Trophoblast cell (in vitro differentiated cells and primary cell): ENCODE measurements at regions not wholly inside any gene's neighbourhood (a gene's known extent, or its start where the extent isn't known, plus 50 kb on each side); places are given as distances from the start of the nearest gene placed in this dataset.
A peak's percentile ranks its signal among the peaks of the same experiment; 100 is the strongest.

Experiments used
- DNase-seq, 2 donors: peaks; one replicate each; pipeline ENCODE4 v3.0.0-alpha.2; 2016
- H2AFZ ChIP-seq: 2 replicates; pipeline ENCODE4 v1.6.1; 2013; ENCODE audit warnings: low read length, moderate library complexity, mild to moderate bottlenecking; ENCODE audit not compliant: insufficient read depth, poor library complexity
- H2AK5ac ChIP-seq: 2 replicates; pipeline ENCODE4 v1.6.1; 2013; ENCODE audit warnings: mild to moderate bottlenecking, low read length
- H2BK120ac ChIP-seq: 2 replicates; pipeline ENCODE4 v1.6.1; 2013; ENCODE audit warnings: low read length, mild to moderate bottlenecking, moderate library complexity; ENCODE audit not compliant: insufficient read depth, poor library complexity
- H2BK12ac ChIP-seq: 2 replicates; pipeline ENCODE4 v1.6.1; 2013; ENCODE audit warnings: mild to moderate bottlenecking, low read length, moderate library complexity
- H2BK5ac ChIP-seq: 2 replicates; pipeline ENCODE4 v1.6.1; 2013; ENCODE audit warnings: low read length, low read depth, moderate library complexity, mild to moderate bottlenecking; ENCODE audit not compliant: poor library complexity
- H3K14ac ChIP-seq: 2 replicates; pipeline ENCODE4 v1.6.1; 2013; ENCODE audit warnings: mild to moderate bottlenecking, low read length
- H3K18ac ChIP-seq: 2 replicates; pipeline ENCODE4 v1.6.1; 2013; ENCODE audit warnings: mild to moderate bottlenecking, low read length
- H3K23ac ChIP-seq: 2 replicates; pipeline ENCODE4 v1.6.1; 2013; ENCODE audit warnings: low read length
- H3K27ac ChIP-seq: 2 replicates; pipeline ENCODE4 v1.5.1; 2013; ENCODE audit warnings: low read depth, mild to moderate bottlenecking, inconsistent platforms, low read length, moderate library complexity
- H3K27me3 ChIP-seq: 2 replicates; pipeline ENCODE4 v1.6.1; 2013; ENCODE audit warnings: inconsistent platforms, mild to moderate bottlenecking, low read length, moderate library complexity; ENCODE audit not compliant: insufficient read depth
- H3K36me3 ChIP-seq, 2 experiments: 1 replicate in 1 of 2; 2 replicates in 1 of 2; pipeline ENCODE4 v1.6.1; 2013; ENCODE audit warnings: low read length in 2 of 2, mild to moderate bottlenecking in 2 of 2, moderate library complexity in 1 of 2; ENCODE audit not compliant: insufficient read depth in 2 of 2, control insufficient read depth in 1 of 2
- H3K4ac ChIP-seq: 2 replicates; pipeline ENCODE4 v1.6.1; 2013; ENCODE audit warnings: low read depth, mild to moderate bottlenecking, low read length, moderate library complexity
- H3K4me1 ChIP-seq, 2 experiments: 1 replicate in 1 of 2; 2 replicates in 1 of 2; pipeline ENCODE4 v1.6.1; 2013; ENCODE audit warnings: low read length in 2 of 2, mild to moderate bottlenecking in 2 of 2, moderate library complexity in 1 of 2; ENCODE audit not compliant: insufficient read depth in 2 of 2, control insufficient read depth in 1 of 2
- H3K4me2 ChIP-seq: 2 replicates; pipeline ENCODE4 v1.6.1; 2013; ENCODE audit warnings: inconsistent platforms, mild to moderate bottlenecking, low read length, moderate library complexity
- H3K4me3 ChIP-seq: 2 replicates; pipeline ENCODE4 v1.5.1; 2013; ENCODE audit warnings: mild to moderate bottlenecking, low read depth, low read length, inconsistent platforms
- H3K79me1 ChIP-seq: one replicate; pipeline ENCODE4 v1.6.1; 2013; ENCODE audit warnings: low read length
- H3K79me2 ChIP-seq: 2 replicates; pipeline ENCODE4 v1.6.1; 2013; ENCODE audit warnings: low read length, mild to moderate bottlenecking; ENCODE audit not compliant: control insufficient read depth, insufficient read depth, poor library complexity
- H3K9ac ChIP-seq: 2 replicates; pipeline ENCODE4 v1.6.1; 2013; ENCODE audit warnings: mild to moderate bottlenecking, low read length
- H3K9me3 ChIP-seq: 2 replicates; pipeline ENCODE4 v1.6.1; 2013; ENCODE audit warnings: low read depth, mild to moderate bottlenecking, control low read depth, inconsistent platforms, low read length; ENCODE audit not compliant: insufficient read depth
- H4K12ac ChIP-seq: 2 replicates; pipeline ENCODE4 v1.6.1; 2013; ENCODE audit warnings: low read depth, mild to moderate bottlenecking, low read length, moderate library complexity
- H4K8ac ChIP-seq: 2 replicates; pipeline ENCODE4 v1.6.1; 2013; ENCODE audit warnings: low read depth, mild to moderate bottlenecking, low read length, moderate library complexity
- H4K91ac ChIP-seq: one replicate; pipeline ENCODE4 v1.6.1; 2013; ENCODE audit warnings: low read depth, mild to moderate bottlenecking, low read length, moderate library complexity
- WGBS: extraction: QIAGEN DNeasy Blood & Tissue Kit; methylation state at CpG from one replicate; pipeline ENCODE4 v1.1.7; 2013; ENCODE audit warnings: missing lambda C conversion rate; ENCODE audit not compliant: insufficient read length, insufficient coverage; ENCODE audit errors: extremely low coverage; 5-methylcytosine and 5-hydroxymethylcytosine counted together

- Histone ChIP-seq H3K36me3 (no peaks in the 10 kb centered on the region), H3K23ac (no peak overlapping the region), H2BK5ac (no peak overlapping the region), H2BK120ac (no peak overlapping the region), H3K9ac (no peak overlapping the region), H4K8ac (no peak overlapping the region), H3K14ac (no peak overlapping the region), H3K4me2 (no peak overlapping the region), H3K9me3 (peaks cover 1% of the 10 kb centered on the region), H3K4me1 (peaks cover 2 to 3% of the 10 kb centered on the region in 2 experiments), H3K27me3 (no peaks in the 10 kb centered on the region), H2AK5ac (no peak overlapping the region), H3K4ac (no peak overlapping the region), H4K91ac (no peak overlapping the region), H2BK12ac (peak overlapping the region; percentile 62), H2AFZ (no peak overlapping the region), H3K27ac (no peak overlapping the region), H3K4me3 (no peak overlapping the region), H4K12ac (no peak overlapping the region), H3K79me1 (no peaks in the 10 kb centered on the region), H3K18ac (no peak overlapping the region), H3K79me2 (no peaks in the 10 kb centered on the region)
- WGBS = no CpG with 5 or more reads among the region's 6 CpGs
- DNase-seq = no peak
Observed at GRCh38 chr9:90948156-90948555, 146.5 kb downstream of the SYK start.

GRCh38 chr9:90950600-90950999 is 149.0 kb downstream of the SYK start:
- H3K9ac ChIP-seq = no peak overlapping the region
- no peak overlapping the region for H3K4me3 ChIP-seq
- no peaks in the 10 kb centered on the region for H3K79me2 ChIP-seq
- no peak overlapping the region for H3K27ac ChIP-seq
- H4K12ac ChIP-seq = no peak overlapping the region
- no peak overlapping the region for H3K18ac ChIP-seq
- H3K9me3 ChIP-seq = peaks cover 1% of the 10 kb centered on the region
- H2BK120ac ChIP-seq = no peak overlapping the region
- H3K23ac ChIP-seq = no peak overlapping the region
- H3K27me3 ChIP-seq = no peaks in the 10 kb centered on the region
- H3K14ac ChIP-seq = no peak overlapping the region
- H3K4me2 ChIP-seq = no peak overlapping the region
- H4K91ac ChIP-seq = no peak overlapping the region
- no CpG with 5 or more reads among the region's 3 CpGs for WGBS
- H3K79me1 ChIP-seq = no peaks in the 10 kb centered on the region
- H4K8ac ChIP-seq = no peak overlapping the region
- peaks cover 2 to 3% of the 10 kb centered on the region in 2 experiments for H3K4me1 ChIP-seq
- DNase-seq = no peak
- H3K4ac ChIP-seq = no peak overlapping the region
- no peak overlapping the region for H2AFZ ChIP-seq
- no peak overlapping the region for H2BK5ac ChIP-seq
- no peaks in the 10 kb centered on the region for H3K36me3 ChIP-seq
- no peak overlapping the region for H2AK5ac ChIP-seq
- no peak overlapping the region for H2BK12ac ChIP-seq

- Histone ChIP-seq H3K4me1 (peaks cover 0 to 3% of the 10 kb centered on the region in 2 experiments), H3K36me3 (no peaks in the 10 kb centered on the region), H3K14ac (no peak overlapping the region), H4K8ac (no peak overlapping the region), H3K79me2 (no peaks in the 10 kb centered on the region), H3K4ac (no peak overlapping the region), H4K91ac (no peak overlapping the region), H4K12ac (no peak overlapping the region), H3K23ac (no peak overlapping the region), H3K27ac (no peak overlapping the region), H2BK120ac (no peak overlapping the region), H3K4me2 (no peak overlapping the region), H3K9me3 (peaks cover 1% of the 10 kb centered on the region), H3K18ac (no peak overlapping the region), H3K27me3 (no peaks in the 10 kb centered on the region), H3K79me1 (no peaks in the 10 kb centered on the region), H2BK12ac (no peak overlapping the region), H2AK5ac (no peak overlapping the region), H3K9ac (no peak overlapping the region), H3K4me3 (no peak overlapping the region), H2AFZ (no peak overlapping the region), H2BK5ac (no peak overlapping the region)
- no CpG with 5 or more reads among the region's 3 CpGs for WGBS
- no peak for DNase-seq
Observed at GRCh38 chr9:90953200-90953599, 151.6 kb downstream of the SYK start.

- H3K4ac ChIP-seq = no peak overlapping the region
- H3K9me3 ChIP-seq = peaks cover 1% of the 10 kb centered on the region
- no peaks in the 10 kb centered on the region for H3K36me3 ChIP-seq
Observed at GRCh38 chr9:90953805-90954204, 152.2 kb downstream of the SYK start.

More at GRCh38 chr9:90953805-90954204, 152.2 kb downstream of the SYK start:
- Histone ChIP-seq H3K79me1 (no peaks in the 10 kb centered on the region), H3K4me2 (no peak overlapping the region), H2BK5ac (no peak overlapping the region), H3K4me3 (no peak overlapping the region), H3K23ac (no peak overlapping the region), H2BK12ac (no peak overlapping the region), H3K4me1 (peaks cover 0 to 3% of the 10 kb centered on the region in 2 experiments), H3K18ac (no peak overlapping the region), H3K14ac (no peak overlapping the region), H3K79me2 (no peaks in the 10 kb centered on the region), H4K8ac (no peak overlapping the region), H3K27me3 (no peaks in the 10 kb centered on the region), H3K9ac (no peak overlapping the region), H3K27ac (no peak overlapping the region), H4K12ac (no peak overlapping the region), H2AK5ac (no peak overlapping the region), H2BK120ac (no peak overlapping the region), H4K91ac (no peak overlapping the region), H2AFZ (no peak overlapping the region)
- no CpG with 5 or more reads among the region's 3 CpGs for WGBS
- no peak for DNase-seq
